ENCODE measurements at regions not wholly inside any gene's neighbourhood (a gene's known extent, or its start where the extent isn't known, plus 50 kb on each side); places are given as distances from the start of the nearest gene placed in this dataset.

GRCh38 chr6:128727500-128727899 is 155.4 kb upstream of the LAMA2 start:
- H3K4me3 ChIP-seq, result no peak overlapping the region
- no peak overlapping the region for H3K27ac ChIP-seq
- TF ChIP-seq POLR2A (IDR thresholded peaks at IDR 0.05) (no peak), EP300 (IDR thresholded peaks at IDR 0.05; ENCODE audit: low read depth) (no peak), POLR2AphosphoS5 (IDR thresholded peaks at IDR 0.05) (no peak)
- TF ChIP-seq, protein P1, sequence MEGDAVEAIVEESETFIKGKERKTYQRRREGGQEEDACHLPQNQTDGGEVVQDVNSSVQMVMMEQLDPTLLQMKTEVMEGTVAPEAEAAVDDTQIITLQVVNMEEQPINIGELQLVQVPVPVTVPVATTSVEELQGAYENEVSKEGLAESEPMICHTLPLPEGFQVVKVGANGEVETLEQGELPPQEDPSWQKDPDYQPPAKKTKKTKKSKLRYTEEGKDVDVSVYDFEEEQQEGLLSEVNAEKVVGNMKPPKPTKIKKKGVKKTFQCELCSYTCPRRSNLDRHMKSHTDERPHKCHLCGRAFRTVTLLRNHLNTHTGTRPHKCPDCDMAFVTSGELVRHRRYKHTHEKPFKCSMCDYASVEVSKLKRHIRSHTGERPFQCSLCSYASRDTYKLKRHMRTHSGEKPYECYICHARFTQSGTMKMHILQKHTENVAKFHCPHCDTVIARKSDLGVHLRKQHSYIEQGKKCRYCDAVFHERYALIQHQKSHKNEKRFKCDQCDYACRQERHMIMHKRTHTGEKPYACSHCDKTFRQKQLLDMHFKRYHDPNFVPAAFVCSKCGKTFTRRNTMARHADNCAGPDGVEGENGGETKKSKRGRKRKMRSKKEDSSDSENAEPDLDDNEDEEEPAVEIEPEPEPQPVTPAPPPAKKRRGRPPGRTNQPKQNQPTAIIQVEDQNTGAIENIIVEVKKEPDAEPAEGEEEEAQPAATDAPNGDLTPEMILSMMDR (IDR thresholded peaks at IDR 0.05), result no peak
- H3K4me1 ChIP-seq, result no peaks in the 10 kb centered on the region
- DNase-seq, result no peak
- intact Hi-C loops (cut with DNase I; ENCODE audit: low total_unique reads) (no loop called here), in situ Hi-C loops (cut with MboI; ENCODE audit: low pct_ligation_motif_present in 1 of 4, low pct_unique_long_range_greater_than_20kb in 1 of 4, low sequenced_read_pairs in 3 of 4) (loop anchor here in 3 of 4 donors (25.0 kb wide), 3 partner anchors 510 to 990 kb away; no protein-coding TSS in a partner anchor)
- H3K36me3 ChIP-seq, result no peaks in the 10 kb centered on the region
- no peaks in the 10 kb centered on the region for H3K9me3 ChIP-seq
- no peaks in the 10 kb centered on the region for H3K27me3 ChIP-seq
- WGBS, 2 donors (ENCODE audit: low coverage in 1 of 2), result 61 to 65% methylated on average over 2 of the region's 2 CpGs

GRCh38 chr6:128725271-128726233 is 157.4 kb upstream of the LAMA2 start:
- WGBS, 2 donors (ENCODE audit: low coverage in 1 of 2), result 29 to 34% methylated on average over 3 of the region's 3 CpGs
- peak; percentile 11 for DNase-seq
- in situ Hi-C loops (cut with MboI; ENCODE audit: low pct_ligation_motif_present in 1 of 4, low pct_unique_long_range_greater_than_20kb in 1 of 4, low sequenced_read_pairs in 3 of 4) (loop anchor here in 3 of 4 donors (25.0 kb wide), 3 partner anchors 512 to 988 kb away; no protein-coding TSS in a partner anchor), intact Hi-C loops (cut with DNase I; ENCODE audit: low total_unique reads) (no loop called here)
- TF ChIP-seq, protein P1 (IDR thresholded peaks at IDR 0.05), result peak; percentile 51 to 64 (median 57)
- no peak for TF ChIP-seq POLR2A (IDR thresholded peaks at IDR 0.05)
- no peaks in the 10 kb centered on the region for H3K27me3 ChIP-seq
- H3K9me3 ChIP-seq, result no peaks in the 10 kb centered on the region
- H3K4me1 ChIP-seq, result no peaks in the 10 kb centered on the region
- H3K36me3 ChIP-seq, result no peaks in the 10 kb centered on the region
- no peak overlapping the region for H3K4me3 ChIP-seq
- no peak overlapping the region for H3K27ac ChIP-seq

DNA sequence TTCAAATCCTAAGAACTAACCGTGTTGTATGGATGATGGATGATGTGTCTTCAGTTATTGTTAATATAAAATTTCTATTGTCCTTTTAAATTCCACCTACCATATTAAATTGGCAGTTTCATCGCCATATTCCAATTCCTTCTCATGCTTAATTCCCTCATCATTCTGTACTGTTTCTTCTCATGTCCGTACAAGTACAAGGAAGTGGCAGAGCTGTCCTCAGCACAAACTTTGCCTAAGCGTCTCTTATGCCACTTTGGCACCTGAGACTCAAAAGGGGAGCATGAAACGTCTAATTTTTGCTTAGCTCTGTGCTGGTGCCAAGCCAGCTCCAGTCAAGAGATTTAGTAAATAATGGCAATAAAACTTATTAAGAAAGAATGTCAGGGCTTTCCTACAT is 158.2 kb upstream of the LAMA2 start:
- TF ChIP-seq EP300 (IDR thresholded peaks at IDR 0.05; ENCODE audit: low read depth) (no peak), POLR2A (IDR thresholded peaks at IDR 0.05) (no peak), POLR2AphosphoS5 (IDR thresholded peaks at IDR 0.05) (no peak)
- TF ChIP-seq, protein P1 (IDR thresholded peaks at IDR 0.05), result no peak
- Histone ChIP-seq H3K27me3 (no peaks in the 10 kb centered on the region), H3K36me3 (no peaks in the 10 kb centered on the region), H3K4me1 (no peaks in the 10 kb centered on the region), H3K27ac (no peak overlapping the region), H3K9me3 (no peaks in the 10 kb centered on the region), H3K4me3 (no peak overlapping the region)
- in situ Hi-C loops (cut with MboI; ENCODE audit: low pct_ligation_motif_present in 1 of 4, low pct_unique_long_range_greater_than_20kb in 1 of 4, low sequenced_read_pairs in 3 of 4) (loop anchor here in 3 of 4 donors (25.0 kb wide), 3 partner anchors 513 to 987 kb away; no protein-coding TSS in a partner anchor), intact Hi-C loops (cut with DNase I; ENCODE audit: low total_unique reads) (no loop called here)
- WGBS, 2 donors (ENCODE audit: low coverage in 1 of 2), result 73% methylated on average over 5 of the region's 5 CpGs
- DNase-seq, result no peak

- no peak for TF ChIP-seq EP300 (IDR thresholded peaks at IDR 0.05; ENCODE audit: low read depth)
- TF ChIP-seq POLR2AphosphoS5 (IDR thresholded peaks at IDR 0.05), result no peak
- TF ChIP-seq POLR2A (IDR thresholded peaks at IDR 0.05), result no peak
- TF ChIP-seq, protein P1 (IDR thresholded peaks at IDR 0.05), result no peak
- no peak overlapping the region for H3K27ac ChIP-seq
- no peaks in the 10 kb centered on the region for H3K4me1 ChIP-seq
- H3K9me3 ChIP-seq, result no peaks in the 10 kb centered on the region
- no peaks in the 10 kb centered on the region for H3K36me3 ChIP-seq
- H3K4me3 ChIP-seq, result no peak overlapping the region
- H3K27me3 ChIP-seq, result no peaks in the 10 kb centered on the region
- WGBS, 2 donors (ENCODE audit: low coverage in 1 of 2), result 39 to 62% methylated on average over 2 of the region's 2 CpGs
- no peak for DNase-seq
- intact Hi-C loops (cut with DNase I; ENCODE audit: low total_unique reads) (no loop called here), in situ Hi-C loops (cut with MboI; ENCODE audit: low pct_ligation_motif_present in 1 of 4, low pct_unique_long_range_greater_than_20kb in 1 of 4, low sequenced_read_pairs in 3 of 4) (no loop called here)
These were observed 159.3 kb upstream of the LAMA2 start for GRCh38 chr6:128723667-128724066.

Measured in transverse colon (tissue), 4 donors.